Right cardiac atrium (tissue), 5 donors: ENCODE measurements at regions not wholly inside any gene's neighbourhood (a gene's known extent, or its start where the extent isn't known, plus 50 kb on each side); places are given as distances from the start of the nearest gene placed in this dataset.

Source experiments
- ATAC-seq, 2 donors: fragments of 200-7000 bp; cut with Tn5 transposase; one replicate each; pipeline versions ENCODE4 v1.8.0 to v1.9.1; 2020; ENCODE audit warnings: moderate library complexity in 2 of 2, mild to moderate bottlenecking in 1 of 2
- DNase-seq, 3 donors: peaks; one replicate each; pipeline ENCODE4 v3.0.0-alpha.2; 2020
- H3K27ac ChIP-seq: one replicate; pipeline ENCODE4 v1.5.1; 2013; ENCODE audit warnings: mild to moderate bottlenecking, low read length, control low read depth, moderate library complexity
- H3K27me3 ChIP-seq: one replicate; pipeline ENCODE4 v1.6.1; 2013; ENCODE audit not compliant: control insufficient read depth, insufficient read depth
- H3K4me1 ChIP-seq: one replicate; pipeline ENCODE4 v1.6.1; 2013; ENCODE audit warnings: low read length; ENCODE audit not compliant: control insufficient read depth, insufficient read depth
- H3K4me3 ChIP-seq: one replicate; pipeline ENCODE4 v1.5.1; 2013; ENCODE audit warnings: low read length, control low read depth
- H3K9me3 ChIP-seq: one replicate; pipeline ENCODE4 v1.6.1; 2013; ENCODE audit warnings: low read length; ENCODE audit not compliant: control insufficient read depth
- WGBS: extraction: QIAGEN DNeasy Blood & Tissue Kit; methylation state at CpG from one replicate; pipeline ENCODE4 v1.1.7; 2013; 5-methylcytosine and 5-hydroxymethylcytosine counted together
- intact Hi-C, 4 donors: fragments of 100-400 bp; cut with DNase I; formaldehyde crosslinking; loops; one replicate each; pipeline versions ENCODE4 v1.11.0 to v1.14.0; 2022 to 2023
- donor health status: healthy with polysubstance abuse.
- donor health status: DM: no; HTN: yes; CAD: no.
- donor health status: DM: no; HTN: no; CAD: no.
- donor health status: DM: no; HTN: yes; CAD: no; lungs with severe emphysema.
- donor health status: DM: yes; HTN: yes; CAD: no.

DNA sequence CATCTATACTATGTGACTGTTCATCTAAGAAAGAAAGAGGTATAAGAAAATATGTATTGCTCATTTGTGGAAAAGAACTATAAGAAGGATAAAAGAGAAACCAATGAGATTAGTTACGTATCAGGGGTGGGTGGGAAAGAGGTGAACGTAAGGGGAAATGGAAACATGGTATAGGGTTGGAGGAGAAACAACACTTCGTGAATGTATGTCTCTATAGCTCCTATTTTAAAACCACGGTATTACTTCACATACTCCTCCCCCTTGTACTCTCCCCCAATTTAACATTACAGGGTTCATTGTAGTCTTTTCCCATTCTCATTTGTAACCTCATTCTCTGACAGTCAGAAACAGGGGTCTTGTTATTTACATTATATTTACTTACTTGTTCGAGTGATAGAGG lies 120.4 kb downstream of the FOXG1 start:
- no peak for DNase-seq
- intact Hi-C loops, result no loop called here
- no peaks in the 10 kb centered on the region for H3K9me3 ChIP-seq
- no peaks in the 10 kb centered on the region for H3K4me1 ChIP-seq
- H3K27ac ChIP-seq, result no peak overlapping the region
- WGBS, result 77% methylated on average over 5 of the region's 5 CpGs
- H3K27me3 ChIP-seq, result no peaks in the 10 kb centered on the region
- no peak for ATAC-seq
- no peak overlapping the region for H3K4me3 ChIP-seq

DNA sequence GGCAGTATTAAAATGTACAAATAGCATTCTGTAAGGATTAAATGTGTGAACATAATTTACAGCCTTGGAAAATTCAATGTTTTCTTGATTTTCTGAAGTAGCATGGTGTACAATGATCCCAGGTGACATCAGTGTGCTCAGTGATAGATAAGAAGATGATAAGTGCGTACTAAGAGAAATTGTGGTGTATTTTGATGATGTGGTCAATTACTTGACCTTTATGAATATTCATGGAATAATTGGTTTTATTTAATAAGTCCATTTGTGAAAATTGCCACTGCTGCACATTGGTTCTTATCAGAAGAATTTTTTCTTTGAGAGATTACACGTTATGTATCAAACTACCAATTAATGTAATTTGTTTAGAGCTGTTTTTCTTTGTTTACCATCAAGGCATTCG lies 128.8 kb downstream of the FOXG1 start:
- DNase-seq (no peak), ATAC-seq (no peak)
- WGBS, result 61% methylated on average over 3 of the region's 3 CpGs

DNA sequence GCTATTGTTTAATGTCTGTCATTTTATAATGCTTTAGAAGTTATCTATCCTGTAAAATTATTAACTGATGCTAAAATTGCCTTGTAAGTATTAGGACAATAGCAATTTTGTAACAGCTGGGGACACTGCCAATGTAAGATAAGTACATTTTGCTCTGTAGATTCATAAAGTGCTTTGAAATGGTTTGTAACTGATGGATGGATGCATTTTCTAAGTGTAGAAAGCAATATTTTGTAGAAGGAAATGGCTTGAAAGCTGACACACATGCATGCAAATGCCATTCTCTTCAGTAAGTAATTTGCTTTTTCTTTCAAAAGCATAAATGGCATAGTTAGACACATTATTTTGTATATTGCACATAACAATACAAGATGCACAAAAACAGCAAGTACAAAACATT lies 129.8 kb downstream of the FOXG1 start:
- no peak for ATAC-seq
- intact Hi-C loops, result no loop called here
- DNase-seq, result no peak

More for the DNA sequence above, 128.8 kb downstream of the FOXG1 start:
- intact Hi-C loops, result no loop called here
- Histone ChIP-seq H3K4me1 (no peaks in the 10 kb centered on the region), H3K9me3 (no peaks in the 10 kb centered on the region), H3K4me3 (no peak overlapping the region), H3K27ac (no peak overlapping the region), H3K27me3 (no peaks in the 10 kb centered on the region)

DNA sequence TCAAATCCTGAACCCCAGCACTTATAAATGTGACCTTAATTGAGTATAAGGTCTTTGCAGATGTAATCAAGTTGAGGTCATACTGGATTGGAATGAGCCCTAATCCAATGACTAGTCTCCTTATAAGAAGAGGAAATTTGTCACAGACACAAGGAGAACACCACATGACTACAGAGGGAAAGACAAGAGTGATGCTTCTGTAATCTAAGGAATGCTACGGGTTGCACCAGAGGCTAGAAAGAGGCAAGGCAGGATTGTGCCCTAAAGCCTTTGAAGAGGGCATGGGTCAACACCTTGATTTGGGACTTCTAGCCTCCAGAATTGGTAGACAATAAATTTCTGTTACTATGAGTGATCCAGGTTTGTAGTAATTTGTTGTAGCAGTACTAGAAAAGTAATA lies 135.0 kb downstream of the FOXG1 start:
- ATAC-seq (no peak), DNase-seq (no peak)
- WGBS, result 38% methylated on average over 1 of the region's 1 CpG

More for the DNA sequence above, 129.8 kb downstream of the FOXG1 start:
- no peaks in the 10 kb centered on the region for H3K9me3 ChIP-seq
- H3K4me1 ChIP-seq, result no peaks in the 10 kb centered on the region
- H3K4me3 ChIP-seq, result no peak overlapping the region
- no peaks in the 10 kb centered on the region for H3K27me3 ChIP-seq
- H3K27ac ChIP-seq, result no peak overlapping the region

DNA sequence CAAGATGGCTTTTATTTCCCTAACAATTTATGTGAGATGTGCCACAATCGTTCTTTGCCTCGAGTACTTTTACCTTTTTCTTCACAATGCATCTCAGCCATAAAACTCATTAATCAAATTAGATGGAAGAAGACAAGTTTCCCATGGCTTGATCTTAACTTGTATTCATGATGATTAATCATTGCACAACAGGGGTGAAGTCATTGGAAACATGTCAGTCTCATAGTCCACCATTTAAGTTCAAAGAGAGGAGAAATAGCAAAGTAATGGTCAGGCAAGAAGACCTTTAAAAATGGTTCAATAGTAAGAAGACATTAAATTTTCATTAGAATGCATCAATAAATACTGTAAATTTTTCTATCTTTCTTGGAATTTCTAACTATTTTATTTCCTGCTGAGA lies 136.3 kb downstream of the FOXG1 start:
- intact Hi-C loops, result no loop called here
- ATAC-seq, result no peak
- 86% methylated on average over 2 of the region's 2 CpGs for WGBS
- Histone ChIP-seq H3K27ac (no peak overlapping the region), H3K4me3 (no peak overlapping the region), H3K27me3 (no peaks in the 10 kb centered on the region), H3K4me1 (no peaks in the 10 kb centered on the region), H3K9me3 (no peaks in the 10 kb centered on the region)
- DNase-seq, result no peak

More for the DNA sequence above, 135.0 kb downstream of the FOXG1 start:
- intact Hi-C loops, result no loop called here
- H3K4me3 ChIP-seq, result no peak overlapping the region
- no peaks in the 10 kb centered on the region for H3K4me1 ChIP-seq
- H3K9me3 ChIP-seq, result no peaks in the 10 kb centered on the region
- no peak overlapping the region for H3K27ac ChIP-seq
- H3K27me3 ChIP-seq, result no peaks in the 10 kb centered on the region

DNA sequence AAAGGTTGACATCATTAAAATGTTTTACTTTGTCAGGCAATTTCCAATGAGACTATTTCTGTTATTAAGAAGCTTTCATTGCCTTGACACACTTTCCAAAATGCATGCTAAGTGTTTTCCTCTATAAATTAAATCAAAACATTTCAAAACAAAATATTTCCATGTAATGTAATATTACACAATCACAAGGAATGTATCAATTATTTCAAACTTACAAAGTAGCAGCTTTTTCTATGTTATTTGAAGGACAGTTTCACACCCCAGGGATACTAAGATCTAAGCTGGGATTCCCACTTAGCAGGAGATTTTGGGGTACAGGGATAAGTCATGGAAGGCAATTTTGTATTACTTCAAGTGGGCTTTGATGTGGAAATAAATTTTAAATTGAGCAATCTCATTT lies 144.9 kb downstream of the FOXG1 start:
- ATAC-seq, result no peak
- intact Hi-C loops, result no loop called here

DNA sequence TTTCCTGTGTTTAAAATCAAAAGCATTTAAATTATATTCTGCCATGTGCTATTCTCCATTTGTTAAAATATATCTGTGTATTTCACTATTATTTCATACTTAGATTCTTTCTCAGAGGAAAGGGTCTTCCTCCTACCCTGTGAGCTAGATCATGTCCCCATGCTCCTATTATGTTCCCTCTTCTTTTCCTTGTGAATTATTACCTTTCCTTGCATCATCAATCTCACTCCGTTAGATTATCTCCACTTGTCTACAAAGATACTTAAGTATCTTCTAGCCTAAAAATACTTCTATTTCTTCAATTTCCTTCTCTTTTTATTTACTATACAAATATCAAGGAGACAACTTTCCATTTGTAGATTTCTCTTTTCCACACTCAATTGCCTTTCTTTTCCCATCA lies 146.5 kb downstream of the FOXG1 start:
- Histone ChIP-seq H3K27me3 (no peaks in the 10 kb centered on the region), H3K27ac (no peak overlapping the region), H3K4me3 (no peak overlapping the region), H3K9me3 (no peaks in the 10 kb centered on the region), H3K4me1 (no peaks in the 10 kb centered on the region)
- DNase-seq, result no peak
- WGBS, result 72% methylated on average over 1 of the region's 1 CpG
- intact Hi-C loops, result no loop called here
- ATAC-seq, result no peak

More for the DNA sequence above, 144.9 kb downstream of the FOXG1 start:
- Histone ChIP-seq H3K27ac (no peak overlapping the region), H3K27me3 (no peaks in the 10 kb centered on the region), H3K4me3 (no peak overlapping the region), H3K4me1 (no peaks in the 10 kb centered on the region), H3K9me3 (no peaks in the 10 kb centered on the region)
- DNase-seq, result no peak

DNA sequence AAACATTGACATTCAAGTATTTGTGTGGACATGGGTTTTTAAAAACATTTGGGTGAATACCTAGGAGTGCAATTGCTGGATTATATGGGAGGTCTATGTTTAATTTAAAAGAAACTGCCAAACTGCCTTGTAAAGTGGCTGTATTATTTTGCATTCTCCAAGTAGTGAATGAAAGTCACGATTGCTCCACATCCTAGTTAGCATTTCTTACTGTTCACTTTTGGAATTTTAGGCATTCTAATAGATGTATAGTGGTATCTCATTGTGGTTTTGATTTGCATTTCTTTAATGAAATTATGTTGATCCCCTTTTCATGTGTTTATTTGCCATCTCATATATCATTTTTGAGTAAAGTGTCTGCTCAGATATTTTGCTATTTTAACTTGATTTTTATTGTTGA lies 159.5 kb downstream of the FOXG1 start:
- H3K9me3 ChIP-seq, result no peaks in the 10 kb centered on the region
- WGBS, result 32% methylated on average over 1 of the region's 1 CpG
- ATAC-seq (no peak), DNase-seq (no peak)
- H3K27me3 ChIP-seq, result no peaks in the 10 kb centered on the region
- no peak overlapping the region for H3K4me3 ChIP-seq
- no peaks in the 10 kb centered on the region for H3K4me1 ChIP-seq
- no peak overlapping the region for H3K27ac ChIP-seq
- intact Hi-C loops, result no loop called here

DNA sequence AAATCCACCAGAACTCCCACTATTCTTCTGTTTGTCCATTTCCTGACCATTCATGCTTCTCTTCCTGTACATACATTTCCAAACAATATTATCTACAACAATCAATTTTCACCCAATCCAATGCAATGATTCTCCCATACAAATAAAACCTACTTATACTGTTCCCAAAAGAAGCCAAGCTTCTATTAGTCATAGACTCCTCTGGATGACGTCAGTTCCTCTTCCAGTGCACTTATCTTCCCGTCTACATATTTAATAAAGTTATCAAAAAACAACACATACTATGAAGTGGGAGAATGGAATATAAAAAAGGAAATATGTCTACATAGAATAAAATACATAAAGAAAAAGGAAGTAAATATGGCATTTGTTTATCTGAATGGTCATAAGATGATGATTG lies 165.4 kb downstream of the FOXG1 start:
- no peak for DNase-seq
- no peaks in the 10 kb centered on the region for H3K9me3 ChIP-seq
- no peak for ATAC-seq
- no peaks in the 10 kb centered on the region for H3K4me1 ChIP-seq
- no peaks in the 10 kb centered on the region for H3K27me3 ChIP-seq
- intact Hi-C loops, result no loop called here
- H3K27ac ChIP-seq, result no peak overlapping the region
- 55% methylated on average over 2 of the region's 2 CpGs for WGBS
- H3K4me3 ChIP-seq, result no peak overlapping the region

DNA sequence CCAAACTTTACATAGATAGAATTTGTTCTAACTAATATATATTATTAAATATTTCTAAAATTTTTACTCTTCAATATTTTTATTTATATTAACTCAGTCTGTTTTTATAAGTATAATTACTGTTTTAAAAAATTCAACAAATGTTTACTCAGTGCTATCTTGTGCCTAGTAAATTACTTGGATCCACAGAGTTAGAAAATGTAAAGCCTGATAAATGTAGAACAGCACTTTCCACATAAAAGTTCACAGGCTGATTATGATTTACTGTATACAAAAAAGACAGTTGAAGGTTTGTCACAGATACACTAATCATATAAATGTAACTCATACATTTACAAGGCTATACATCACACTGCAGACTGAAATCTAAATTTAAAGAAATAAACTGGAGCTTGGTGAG lies 170.0 kb downstream of the FOXG1 start:
- ATAC-seq (no peak), DNase-seq (no peak)
- intact Hi-C loops, result no loop called here
- Histone ChIP-seq H3K27ac (no peak overlapping the region), H3K27me3 (no peaks in the 10 kb centered on the region), H3K4me1 (no peaks in the 10 kb centered on the region), H3K4me3 (no peak overlapping the region), H3K9me3 (no peaks in the 10 kb centered on the region)

DNA sequence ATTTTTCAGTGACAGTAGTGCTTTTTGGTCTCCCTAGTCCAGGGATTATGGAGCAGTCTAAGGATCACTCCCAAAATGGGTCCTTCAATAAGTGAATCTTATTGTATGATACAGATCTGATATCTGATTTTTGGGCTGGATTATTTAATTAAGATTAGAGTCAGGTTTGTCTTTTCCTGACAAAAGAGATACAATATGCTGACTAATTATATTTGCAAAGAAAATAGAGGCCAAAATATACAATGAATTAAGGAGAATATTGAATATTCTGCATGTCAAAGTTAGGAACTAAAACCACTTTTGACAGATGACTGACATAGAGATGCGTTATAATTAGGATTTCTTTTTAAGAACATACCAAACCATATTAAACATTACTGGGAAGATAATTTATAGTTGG lies 175.2 kb downstream of the FOXG1 start:
- no peak overlapping the region for H3K4me3 ChIP-seq
- 89% methylated on average over 1 of the region's 1 CpG for WGBS
- H3K4me1 ChIP-seq, result no peaks in the 10 kb centered on the region
- ATAC-seq (no peak), DNase-seq (no peak)
- no peak overlapping the region for H3K27ac ChIP-seq
- no peaks in the 10 kb centered on the region for H3K27me3 ChIP-seq
- intact Hi-C loops, result no loop called here
- H3K9me3 ChIP-seq, result no peaks in the 10 kb centered on the region

DNA sequence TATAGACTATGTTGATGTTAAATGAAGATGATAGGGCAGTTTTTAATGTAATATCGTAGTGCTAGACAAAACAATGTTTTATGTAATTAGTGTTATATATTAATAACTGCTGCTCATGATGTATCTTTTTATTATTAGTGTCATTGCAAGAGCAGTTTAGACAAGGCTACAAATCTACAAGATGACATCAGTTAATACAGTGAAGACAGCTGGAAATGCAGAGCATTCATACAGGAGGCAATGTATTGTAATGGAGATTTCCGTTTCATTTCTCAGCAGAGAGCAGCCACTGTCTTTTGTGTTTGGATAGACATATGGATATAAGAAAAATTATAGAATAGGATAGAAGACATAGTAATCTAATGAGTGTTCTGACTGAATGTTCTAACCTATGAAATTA lies 178.0 kb downstream of the FOXG1 start:
- H3K4me1 ChIP-seq, result no peaks in the 10 kb centered on the region
- intact Hi-C loops, result no loop called here
- no peaks in the 10 kb centered on the region for H3K27me3 ChIP-seq
- H3K9me3 ChIP-seq, result no peaks in the 10 kb centered on the region
- no peak for ATAC-seq
- no peak overlapping the region for H3K27ac ChIP-seq
- no peak overlapping the region for H3K4me3 ChIP-seq
- 76% methylated on average over 2 of the region's 2 CpGs for WGBS
- DNase-seq, result no peak
